HCT116 (cell line): ENCODE measurements at regions not wholly inside any gene's neighbourhood (a gene's known extent, or its start where the extent isn't known, plus 50 kb on each side); places are given as distances from the start of the nearest gene placed in this dataset.
"Not testable (repeated sequence)": the region's sequence is repeated elsewhere in the genome, so short reads cannot be mapped to it uniquely, and the experiment has no call there.

Source experiments
- CEBPB ChIP-seq: IDR thresholded peaks from 2 replicates; pipeline ENCODE4 v1.6.1; 2012; ENCODE audit warnings: low read depth
- EZH2 ChIP-seq: fragments of 200-600 bp; sonication (generic); IDR thresholded peaks from 2 replicates; pipeline ENCODE4 v1.6.1; 2017; ENCODE audit warnings: antibody characterized with exemption, mixed run types
- JUND ChIP-seq: IDR thresholded peaks from 2 replicates; pipeline ENCODE4 v1.6.1; 2012
- POLR2A ChIP-seq: IDR thresholded peaks from 2 replicates; pipeline ENCODE4 v1.7.0; 2011; ENCODE audit warnings: borderline replicate concordance; ENCODE audit not compliant: insufficient read depth, insufficient read length; ENCODE audit errors: extremely low read depth
- POLR2AphosphoS5 ChIP-seq: IDR thresholded peaks from 2 replicates; pipeline ENCODE4 v1.6.1; 2011; ENCODE audit warnings: mild to moderate bottlenecking, low read depth, low read length, moderate library complexity
- SIN3A ChIP-seq: IDR thresholded peaks from 2 replicates; pipeline ENCODE4 v1.6.1; 2012; ENCODE audit warnings: low read depth
- TCF7L2 ChIP-seq: IDR thresholded peaks from 2 replicates; pipeline ENCODE4 v1.7.0; 2011; ENCODE audit warnings: borderline replicate concordance, inconsistent platforms; ENCODE audit not compliant: insufficient read depth, insufficient read length; ENCODE audit errors: extremely low read depth
- YY1 ChIP-seq: IDR thresholded peaks from 2 replicates; pipeline ENCODE4 v1.6.1; 2011; ENCODE audit warnings: low read length, low read depth, moderate library complexity, mild to moderate bottlenecking; ENCODE audit not compliant: insufficient replicate concordance; ENCODE audit errors: extremely low read depth
- ZFX ChIP-seq: fragments of 450-650 bp; IDR thresholded peaks from 2 replicates; pipeline ENCODE4 v1.6.1; 2017
- ZNF274 ChIP-seq: fragments of 200-500 bp; sonication (Bioruptor generic); IDR thresholded peaks from 2 replicates; pipeline ENCODE4 v1.6.1; 2014; ENCODE audit warnings: mild to moderate bottlenecking, low read depth, low read length, inconsistent platforms
- TF ChIP-seq, protein P1 (sequence below), 3 experiments: fragments of 200-600 bp in 1 of 3; sonication (generic) in 1 of 3; IDR thresholded peaks in 2 of 3; conservative IDR thresholded peaks in 1 of 3; 2 replicates each; pipeline ENCODE4 v1.5.1; 2012 to 2017; ENCODE audit warnings: low read depth in 2 of 3, low read length in 2 of 3, antibody characterized with exemption in 1 of 3, borderline replicate concordance in 1 of 3, control low read depth in 1 of 3, mild to moderate bottlenecking in 1 of 3, mixed read lengths in 1 of 3, mixed run types in 1 of 3, moderate library complexity in 1 of 3; ENCODE audit not compliant: insufficient read depth in 1 of 3
- TF ChIP-seq, protein P2 (sequence below): IDR thresholded peaks from 2 replicates; pipeline ENCODE4 v1.6.1; 2012; ENCODE audit warnings: low read depth
- TF ChIP-seq, protein P3 (sequence below): IDR thresholded peaks from 2 replicates; pipeline ENCODE4 v1.6.1; 2012

DNA sequence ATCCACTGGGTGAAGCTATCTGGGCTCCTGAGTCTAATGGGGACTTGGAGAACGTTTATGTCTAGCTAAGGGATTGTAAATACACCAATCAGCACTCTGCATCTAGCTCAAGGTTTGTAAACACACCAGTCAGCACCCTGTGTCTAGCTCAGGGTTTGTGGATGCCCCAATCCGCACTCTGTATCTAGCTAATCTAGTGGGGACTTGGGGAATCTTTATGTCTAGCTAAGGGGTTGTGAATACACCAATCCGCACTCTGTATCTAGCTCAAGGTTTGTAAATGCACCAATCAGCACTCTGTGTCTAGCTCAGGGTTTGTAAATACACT is 451.7 kb upstream of the DCN start:
- TF ChIP-seq ZFX, POLR2AphosphoS5, POLR2A, CEBPB, TCF7L2, JUND, ZNF274, EZH2, YY1, SIN3A: not testable (repeated sequence)
- TF ChIP-seq, protein P1, sequence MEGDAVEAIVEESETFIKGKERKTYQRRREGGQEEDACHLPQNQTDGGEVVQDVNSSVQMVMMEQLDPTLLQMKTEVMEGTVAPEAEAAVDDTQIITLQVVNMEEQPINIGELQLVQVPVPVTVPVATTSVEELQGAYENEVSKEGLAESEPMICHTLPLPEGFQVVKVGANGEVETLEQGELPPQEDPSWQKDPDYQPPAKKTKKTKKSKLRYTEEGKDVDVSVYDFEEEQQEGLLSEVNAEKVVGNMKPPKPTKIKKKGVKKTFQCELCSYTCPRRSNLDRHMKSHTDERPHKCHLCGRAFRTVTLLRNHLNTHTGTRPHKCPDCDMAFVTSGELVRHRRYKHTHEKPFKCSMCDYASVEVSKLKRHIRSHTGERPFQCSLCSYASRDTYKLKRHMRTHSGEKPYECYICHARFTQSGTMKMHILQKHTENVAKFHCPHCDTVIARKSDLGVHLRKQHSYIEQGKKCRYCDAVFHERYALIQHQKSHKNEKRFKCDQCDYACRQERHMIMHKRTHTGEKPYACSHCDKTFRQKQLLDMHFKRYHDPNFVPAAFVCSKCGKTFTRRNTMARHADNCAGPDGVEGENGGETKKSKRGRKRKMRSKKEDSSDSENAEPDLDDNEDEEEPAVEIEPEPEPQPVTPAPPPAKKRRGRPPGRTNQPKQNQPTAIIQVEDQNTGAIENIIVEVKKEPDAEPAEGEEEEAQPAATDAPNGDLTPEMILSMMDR (IDR thresholded peaks at IDR 0.05 in 2 of 3, conservative IDR thresholded peaks at IDR 0.05 in 1 of 3; ENCODE audit: borderline replicate concordance in 1 of 3, insufficient read depth in 1 of 3, low read depth in 2 of 3, low read length in 2 of 3) = not testable (repeated sequence)
- TF ChIP-seq, protein P2, sequence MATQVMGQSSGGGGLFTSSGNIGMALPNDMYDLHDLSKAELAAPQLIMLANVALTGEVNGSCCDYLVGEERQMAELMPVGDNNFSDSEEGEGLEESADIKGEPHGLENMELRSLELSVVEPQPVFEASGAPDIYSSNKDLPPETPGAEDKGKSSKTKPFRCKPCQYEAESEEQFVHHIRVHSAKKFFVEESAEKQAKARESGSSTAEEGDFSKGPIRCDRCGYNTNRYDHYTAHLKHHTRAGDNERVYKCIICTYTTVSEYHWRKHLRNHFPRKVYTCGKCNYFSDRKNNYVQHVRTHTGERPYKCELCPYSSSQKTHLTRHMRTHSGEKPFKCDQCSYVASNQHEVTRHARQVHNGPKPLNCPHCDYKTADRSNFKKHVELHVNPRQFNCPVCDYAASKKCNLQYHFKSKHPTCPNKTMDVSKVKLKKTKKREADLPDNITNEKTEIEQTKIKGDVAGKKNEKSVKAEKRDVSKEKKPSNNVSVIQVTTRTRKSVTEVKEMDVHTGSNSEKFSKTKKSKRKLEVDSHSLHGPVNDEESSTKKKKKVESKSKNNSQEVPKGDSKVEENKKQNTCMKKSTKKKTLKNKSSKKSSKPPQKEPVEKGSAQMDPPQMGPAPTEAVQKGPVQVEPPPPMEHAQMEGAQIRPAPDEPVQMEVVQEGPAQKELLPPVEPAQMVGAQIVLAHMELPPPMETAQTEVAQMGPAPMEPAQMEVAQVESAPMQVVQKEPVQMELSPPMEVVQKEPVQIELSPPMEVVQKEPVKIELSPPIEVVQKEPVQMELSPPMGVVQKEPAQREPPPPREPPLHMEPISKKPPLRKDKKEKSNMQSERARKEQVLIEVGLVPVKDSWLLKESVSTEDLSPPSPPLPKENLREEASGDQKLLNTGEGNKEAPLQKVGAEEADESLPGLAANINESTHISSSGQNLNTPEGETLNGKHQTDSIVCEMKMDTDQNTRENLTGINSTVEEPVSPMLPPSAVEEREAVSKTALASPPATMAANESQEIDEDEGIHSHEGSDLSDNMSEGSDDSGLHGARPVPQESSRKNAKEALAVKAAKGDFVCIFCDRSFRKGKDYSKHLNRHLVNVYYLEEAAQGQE = not testable (repeated sequence)
- TF ChIP-seq, protein P3, sequence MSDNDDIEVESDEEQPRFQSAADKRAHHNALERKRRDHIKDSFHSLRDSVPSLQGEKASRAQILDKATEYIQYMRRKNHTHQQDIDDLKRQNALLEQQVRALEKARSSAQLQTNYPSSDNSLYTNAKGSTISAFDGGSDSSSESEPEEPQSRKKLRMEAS = not testable (repeated sequence)
